ENCODE measurements at regions not wholly inside any gene's neighbourhood (a gene's known extent, or its start where the extent isn't known, plus 50 kb on each side); places are given as distances from the start of the nearest gene placed in this dataset.

GRCh38 chr11:95406271-95406670 is 175.3 kb upstream of the SESN3 start:
- H3K4me1 ChIP-seq (ENCODE audit: control insufficient read depth, insufficient read depth, low read length) = peaks cover 2% of the 10 kb centered on the region; the same call in 1 of the 2 replicates
- whole genome bisulfite sequencing (ENCODE audit: insufficient coverage, insufficient read length) = no CpG with 5 or more reads among the region's 1 CpG
- no peaks in the 10 kb centered on the region for H3K27me3 ChIP-seq (ENCODE audit: control insufficient read depth, insufficient read depth, low read length)
- H3K27ac ChIP-seq (ENCODE audit: low read length) = no peak overlapping the region
- no peaks in the 10 kb centered on the region for H3K36me3 ChIP-seq (ENCODE audit: control insufficient read depth, insufficient read depth, low read length)
- H3K9me3 ChIP-seq (ENCODE audit: control insufficient read depth, insufficient read depth, low read length) = no peaks in the 10 kb centered on the region
- H3K4me3 ChIP-seq (ENCODE audit: low read length) = no peak overlapping the region
- DNase-seq (ENCODE audit: low read depth, low spot score) = no peak

- no CpG with 5 or more reads among the region's 4 CpGs for WGBS (ENCODE audit: insufficient coverage, insufficient read length)
- DNase-seq (ENCODE audit: low read depth, low spot score) = no peak
These were observed 173.4 kb upstream of the SESN3 start for GRCh38 chr11:95404370-95404769.

GRCh38 chr11:95398437-95399112 is 167.6 kb upstream of the SESN3 start:
- no peak overlapping the region for H3K27ac ChIP-seq (ENCODE audit: low read length)
- no peak for DNase-seq (ENCODE audit: low read depth, low spot score)
- H3K36me3 ChIP-seq (ENCODE audit: control insufficient read depth, insufficient read depth, low read length) = no peaks in the 10 kb centered on the region
- no CpG with 5 or more reads among the region's 3 CpGs for WGBS (ENCODE audit: insufficient coverage, insufficient read length)
- H3K4me3 ChIP-seq (ENCODE audit: low read length) = no peak overlapping the region
- H3K27me3 ChIP-seq (ENCODE audit: control insufficient read depth, insufficient read depth, low read length) = no peaks in the 10 kb centered on the region
- no peaks in the 10 kb centered on the region for H3K4me1 ChIP-seq (ENCODE audit: control insufficient read depth, insufficient read depth, low read length)
- no peaks in the 10 kb centered on the region for H3K9me3 ChIP-seq (ENCODE audit: control insufficient read depth, insufficient read depth, low read length)

More at GRCh38 chr11:95404370-95404769, 173.4 kb upstream of the SESN3 start:
- Histone ChIP-seq H3K27ac (ENCODE audit: low read length) (no peak overlapping the region), H3K4me1 (ENCODE audit: control insufficient read depth, insufficient read depth, low read length) (peaks cover 2% of the 10 kb centered on the region; the same call in 1 of the 2 replicates), H3K27me3 (ENCODE audit: control insufficient read depth, insufficient read depth, low read length) (no peaks in the 10 kb centered on the region), H3K9me3 (ENCODE audit: control insufficient read depth, insufficient read depth, low read length) (no peaks in the 10 kb centered on the region), H3K36me3 (ENCODE audit: control insufficient read depth, insufficient read depth, low read length) (no peaks in the 10 kb centered on the region), H3K4me3 (ENCODE audit: low read length) (no peak overlapping the region)

GRCh38 chr11:95392644-95393043 is 161.6 kb upstream of the SESN3 start:
- Histone ChIP-seq H3K9me3 (ENCODE audit: control insufficient read depth, insufficient read depth, low read length) (no peaks in the 10 kb centered on the region), H3K27ac (ENCODE audit: low read length) (no peak overlapping the region), H3K4me1 (ENCODE audit: control insufficient read depth, insufficient read depth, low read length) (no peaks in the 10 kb centered on the region), H3K36me3 (ENCODE audit: control insufficient read depth, insufficient read depth, low read length) (no peaks in the 10 kb centered on the region), H3K4me3 (ENCODE audit: low read length) (no peak overlapping the region), H3K27me3 (ENCODE audit: control insufficient read depth, insufficient read depth, low read length) (no peaks in the 10 kb centered on the region)
- WGBS (ENCODE audit: insufficient coverage, insufficient read length) = no CpG with 5 or more reads among the region's 1 CpG
- DNase-seq (ENCODE audit: low read depth, low spot score) = no peak

GRCh38 chr11:95389427-95389826 is 158.4 kb upstream of the SESN3 start:
- WGBS (ENCODE audit: insufficient coverage, insufficient read length) = no CpG with 5 or more reads among the region's 1 CpG
- Histone ChIP-seq H3K9me3 (ENCODE audit: control insufficient read depth, insufficient read depth, low read length) (no peaks in the 10 kb centered on the region), H3K36me3 (ENCODE audit: control insufficient read depth, insufficient read depth, low read length) (no peaks in the 10 kb centered on the region), H3K27me3 (ENCODE audit: control insufficient read depth, insufficient read depth, low read length) (no peaks in the 10 kb centered on the region), H3K4me3 (ENCODE audit: low read length) (no peak overlapping the region), H3K27ac (ENCODE audit: low read length) (no peak overlapping the region), H3K4me1 (ENCODE audit: control insufficient read depth, insufficient read depth, low read length) (no peaks in the 10 kb centered on the region)
- DNase-seq (ENCODE audit: low read depth, low spot score) = no peak

GRCh38 chr11:95388086-95388485 is 157.1 kb upstream of the SESN3 start:
- H3K4me1 ChIP-seq (ENCODE audit: control insufficient read depth, insufficient read depth, low read length) = no peaks in the 10 kb centered on the region
- no CpG with 5 or more reads among the region's 6 CpGs for WGBS (ENCODE audit: insufficient coverage, insufficient read length)
- H3K9me3 ChIP-seq (ENCODE audit: control insufficient read depth, insufficient read depth, low read length) = no peaks in the 10 kb centered on the region

GRCh38 chr11:95387325-95387724 is 156.3 kb upstream of the SESN3 start:
- Histone ChIP-seq H3K36me3 (ENCODE audit: control insufficient read depth, insufficient read depth, low read length) (no peaks in the 10 kb centered on the region), H3K4me3 (ENCODE audit: low read length) (no peak overlapping the region), H3K4me1 (ENCODE audit: control insufficient read depth, insufficient read depth, low read length) (no peaks in the 10 kb centered on the region), H3K27me3 (ENCODE audit: control insufficient read depth, insufficient read depth, low read length) (no peaks in the 10 kb centered on the region), H3K9me3 (ENCODE audit: control insufficient read depth, insufficient read depth, low read length) (no peaks in the 10 kb centered on the region), H3K27ac (ENCODE audit: low read length) (no peak overlapping the region)
- DNase-seq (ENCODE audit: low read depth, low spot score) = no peak
- no CpG with 5 or more reads among the region's 1 CpG for WGBS (ENCODE audit: insufficient coverage, insufficient read length)

More at GRCh38 chr11:95388086-95388485, 157.1 kb upstream of the SESN3 start:
- Histone ChIP-seq H3K27me3 (ENCODE audit: control insufficient read depth, insufficient read depth, low read length) (no peaks in the 10 kb centered on the region), H3K4me3 (ENCODE audit: low read length) (no peak overlapping the region), H3K27ac (ENCODE audit: low read length) (no peak overlapping the region), H3K36me3 (ENCODE audit: control insufficient read depth, insufficient read depth, low read length) (no peaks in the 10 kb centered on the region)
- DNase-seq (ENCODE audit: low read depth, low spot score) = no peak

GRCh38 chr11:95385577-95385976 is 154.6 kb upstream of the SESN3 start:
- H3K36me3 ChIP-seq (ENCODE audit: control insufficient read depth, insufficient read depth, low read length) = no peaks in the 10 kb centered on the region
- no peaks in the 10 kb centered on the region for H3K27me3 ChIP-seq (ENCODE audit: control insufficient read depth, insufficient read depth, low read length)
- no peak for DNase-seq (ENCODE audit: low read depth, low spot score)
- H3K9me3 ChIP-seq (ENCODE audit: control insufficient read depth, insufficient read depth, low read length) = no peaks in the 10 kb centered on the region
- no peak overlapping the region for H3K4me3 ChIP-seq (ENCODE audit: low read length)
- H3K27ac ChIP-seq (ENCODE audit: low read length) = no peak overlapping the region
- H3K4me1 ChIP-seq (ENCODE audit: control insufficient read depth, insufficient read depth, low read length) = no peaks in the 10 kb centered on the region

- DNase-seq (ENCODE audit: low read depth, low spot score) = no peak
- peaks cover 4% of the 10 kb centered on the region; the same call in 1 of the 2 replicates for H3K4me1 ChIP-seq (ENCODE audit: control insufficient read depth, insufficient read depth, low read length)
- H3K9me3 ChIP-seq (ENCODE audit: control insufficient read depth, insufficient read depth, low read length) = no peaks in the 10 kb centered on the region
- no peak overlapping the region for H3K4me3 ChIP-seq (ENCODE audit: low read length)
- no peaks in the 10 kb centered on the region for H3K27me3 ChIP-seq (ENCODE audit: control insufficient read depth, insufficient read depth, low read length)
- H3K36me3 ChIP-seq (ENCODE audit: control insufficient read depth, insufficient read depth, low read length) = no peaks in the 10 kb centered on the region
- no peak overlapping the region for H3K27ac ChIP-seq (ENCODE audit: low read length)
These were observed 148.5 kb upstream of the SESN3 start for GRCh38 chr11:95379479-95379878.

GRCh38 chr11:95378789-95379188 is 147.8 kb upstream of the SESN3 start:
- H3K9me3 ChIP-seq (ENCODE audit: control insufficient read depth, insufficient read depth, low read length) = no peaks in the 10 kb centered on the region
- no peak for DNase-seq (ENCODE audit: low read depth, low spot score)
- H3K36me3 ChIP-seq (ENCODE audit: control insufficient read depth, insufficient read depth, low read length) = no peaks in the 10 kb centered on the region
- no peak overlapping the region for H3K4me3 ChIP-seq (ENCODE audit: low read length)
- H3K27me3 ChIP-seq (ENCODE audit: control insufficient read depth, insufficient read depth, low read length) = no peaks in the 10 kb centered on the region
- H3K4me1 ChIP-seq (ENCODE audit: control insufficient read depth, insufficient read depth, low read length) = peaks cover 4% of the 10 kb centered on the region; the same call in 1 of the 2 replicates
- WGBS (ENCODE audit: insufficient coverage, insufficient read length) = no CpG with 5 or more reads among the region's 1 CpG
- H3K27ac ChIP-seq (ENCODE audit: low read length) = no peak overlapping the region

- no peak for DNase-seq (ENCODE audit: low read depth, low spot score)
- Histone ChIP-seq H3K36me3 (ENCODE audit: control insufficient read depth, insufficient read depth, low read length) (no peaks in the 10 kb centered on the region), H3K4me1 (ENCODE audit: control insufficient read depth, insufficient read depth, low read length) (peaks cover 4% of the 10 kb centered on the region; the same call in 1 of the 2 replicates), H3K27me3 (ENCODE audit: control insufficient read depth, insufficient read depth, low read length) (no peaks in the 10 kb centered on the region), H3K9me3 (ENCODE audit: control insufficient read depth, insufficient read depth, low read length) (no peaks in the 10 kb centered on the region), H3K27ac (ENCODE audit: low read length) (no peak overlapping the region), H3K4me3 (ENCODE audit: low read length) (no peak overlapping the region)
- no CpG with 5 or more reads among the region's 2 CpGs for whole genome bisulfite sequencing (ENCODE audit: insufficient coverage, insufficient read length)
These were observed 147.1 kb upstream of the SESN3 start for GRCh38 chr11:95378111-95378510.

Data from iPS DF 6.9 (cell line).